ENCODE measurements at regions not wholly inside any gene's neighbourhood (a gene's known extent, or its start where the extent isn't known, plus 50 kb on each side); places are given as distances from the start of the nearest gene placed in this dataset.
"Not testable (repeated sequence)": the region's sequence is repeated elsewhere in the genome, so short reads cannot be mapped to it uniquely, and the experiment has no call there.

- H3K9me3 Mint-ChIP-seq; H3K36me3 Mint-ChIP-seq (ENCODE audit: low read depth); POLR2A ChIA-PET; H3K4me3 Mint-ChIP-seq; DNase-seq; CTCF ChIA-PET; H3K27ac Mint-ChIP-seq; H3K27me3 Mint-ChIP-seq; H3K4me1 Mint-ChIP-seq: not testable (repeated sequence)
Measured at GRCh38 chr3:82584861-82585260, 823.4 kb upstream of the GBE1 start.

- DNase-seq; POLR2A ChIA-PET; H3K27ac Mint-ChIP-seq; H3K4me1 Mint-ChIP-seq; H3K4me3 Mint-ChIP-seq; H3K27me3 Mint-ChIP-seq; H3K36me3 Mint-ChIP-seq (ENCODE audit: low read depth); H3K9me3 Mint-ChIP-seq; CTCF ChIA-PET: not testable (repeated sequence)
Measured at GRCh38 chr3:82584415-82584814, 823.0 kb upstream of the GBE1 start.

- Mint-ChIP-seq H3K36me3 (ENCODE audit: low read depth) (no peaks in the 10 kb centered on the region), H3K9me3 (no peaks in the 10 kb centered on the region), H3K27ac (no peak overlapping the region), H3K4me3 (no peak overlapping the region), H3K4me1 (no peaks in the 10 kb centered on the region), H3K27me3 (no peaks in the 10 kb centered on the region)
- DNase-seq = no peak
- ChIA-PET CTCF (no interaction called here), POLR2A (no interaction called here)
Measured at GRCh38 chr3:82581350-82581749, 819.9 kb upstream of the GBE1 start.

GRCh38 chr3:82572721-82573120 lies 811.3 kb upstream of the GBE1 start:
- ChIA-PET CTCF (no interaction called here), POLR2A (no interaction called here)
- Mint-ChIP-seq H3K27me3 (no peaks in the 10 kb centered on the region), H3K9me3 (peaks cover 2% of the 10 kb centered on the region), H3K4me3 (no peak overlapping the region), H3K4me1 (no peaks in the 10 kb centered on the region), H3K27ac (no peak overlapping the region), H3K36me3 (ENCODE audit: low read depth) (no peaks in the 10 kb centered on the region)
- DNase-seq = no peak

GRCh38 chr3:82568776-82569338 lies 807.4 kb upstream of the GBE1 start:
- Mint-ChIP-seq H3K4me3 (no peak overlapping the region), H3K27ac (no peak overlapping the region), H3K4me1 (no peaks in the 10 kb centered on the region), H3K27me3 (no peaks in the 10 kb centered on the region), H3K36me3 (ENCODE audit: low read depth) (no peaks in the 10 kb centered on the region), H3K9me3 (peaks cover 2% of the 10 kb centered on the region)
- CTCF ChIA-PET = no interaction called here
- POLR2A ChIA-PET = no interaction called here
- no peak for DNase-seq

GRCh38 chr3:82567029-82567600 lies 805.7 kb upstream of the GBE1 start:
- Mint-ChIP-seq H3K27ac (no peak overlapping the region), H3K4me3 (no peak overlapping the region), H3K4me1 (no peaks in the 10 kb centered on the region), H3K27me3 (no peaks in the 10 kb centered on the region), H3K36me3 (ENCODE audit: low read depth) (no peaks in the 10 kb centered on the region), H3K9me3 (peaks cover 4% of the 10 kb centered on the region)
- ChIA-PET POLR2A (no interaction called here), CTCF (no interaction called here)
- DNase-seq = no peak

- no peak overlapping the region for H3K27ac Mint-ChIP-seq
- no peak for DNase-seq
- H3K4me3 Mint-ChIP-seq = no peak overlapping the region
- no peaks in the 10 kb centered on the region for H3K36me3 Mint-ChIP-seq (ENCODE audit: low read depth)
- peaks cover 1% of the 10 kb centered on the region for H3K9me3 Mint-ChIP-seq
- CTCF ChIA-PET = no interaction called here
- no peaks in the 10 kb centered on the region for H3K4me1 Mint-ChIP-seq
- no peaks in the 10 kb centered on the region for H3K27me3 Mint-ChIP-seq
- POLR2A ChIA-PET = no interaction called here
Measured at GRCh38 chr3:82562896-82563295, 801.5 kb upstream of the GBE1 start.

GRCh38 chr3:82561784-82562183 lies 800.3 kb upstream of the GBE1 start:
- DNase-seq = no peak
- POLR2A ChIA-PET = no interaction called here
- H3K27ac Mint-ChIP-seq = no peak overlapping the region
- CTCF ChIA-PET = no interaction called here
- H3K4me1 Mint-ChIP-seq = no peaks in the 10 kb centered on the region
- H3K4me3 Mint-ChIP-seq = no peak overlapping the region
- no peaks in the 10 kb centered on the region for H3K36me3 Mint-ChIP-seq (ENCODE audit: low read depth)
- H3K27me3 Mint-ChIP-seq = no peaks in the 10 kb centered on the region
- H3K9me3 Mint-ChIP-seq = peaks cover 1% of the 10 kb centered on the region

GRCh38 chr3:82558081-82558480 lies 796.6 kb upstream of the GBE1 start:
- CTCF ChIA-PET = no interaction called here
- DNase-seq = no peak
- Mint-ChIP-seq H3K4me3 (no peak overlapping the region), H3K9me3 (peaks cover 1% of the 10 kb centered on the region), H3K4me1 (no peaks in the 10 kb centered on the region), H3K27ac (no peak overlapping the region), H3K27me3 (no peaks in the 10 kb centered on the region), H3K36me3 (ENCODE audit: low read depth) (no peaks in the 10 kb centered on the region)
- POLR2A ChIA-PET = no interaction called here

- ChIA-PET CTCF (no interaction called here), POLR2A (no interaction called here)
- Mint-ChIP-seq H3K4me1 (no peaks in the 10 kb centered on the region), H3K4me3 (no peak overlapping the region), H3K9me3 (peaks cover 4% of the 10 kb centered on the region), H3K36me3 (ENCODE audit: low read depth) (no peaks in the 10 kb centered on the region), H3K27me3 (no peaks in the 10 kb centered on the region), H3K27ac (no peak overlapping the region)
- DNase-seq = no peak
Measured at GRCh38 chr3:82556113-82556512, 794.7 kb upstream of the GBE1 start.

GRCh38 chr3:82542556-82542955 lies 781.1 kb upstream of the GBE1 start:
- DNase-seq; CTCF ChIA-PET; H3K27me3 Mint-ChIP-seq; H3K4me3 Mint-ChIP-seq; H3K9me3 Mint-ChIP-seq; H3K27ac Mint-ChIP-seq; POLR2A ChIA-PET; H3K36me3 Mint-ChIP-seq (ENCODE audit: low read depth); H3K4me1 Mint-ChIP-seq: not testable (repeated sequence)

GRCh38 chr3:82521657-82522056 lies 760.2 kb upstream of the GBE1 start:
- H3K27ac Mint-ChIP-seq = no peak overlapping the region
- CTCF ChIA-PET = no interaction called here
- no peak overlapping the region for H3K4me3 Mint-ChIP-seq
- POLR2A ChIA-PET = no interaction called here
- DNase-seq = no peak
- no peaks in the 10 kb centered on the region for H3K27me3 Mint-ChIP-seq
- peaks cover 13% of the 10 kb centered on the region for H3K9me3 Mint-ChIP-seq
- no peaks in the 10 kb centered on the region for H3K36me3 Mint-ChIP-seq (ENCODE audit: low read depth)
- H3K4me1 Mint-ChIP-seq = no peaks in the 10 kb centered on the region

GRCh38 chr3:82520846-82521245 lies 759.4 kb upstream of the GBE1 start:
- CTCF ChIA-PET = no interaction called here
- Mint-ChIP-seq H3K27me3 (no peaks in the 10 kb centered on the region), H3K36me3 (ENCODE audit: low read depth) (no peaks in the 10 kb centered on the region), H3K4me3 (no peak overlapping the region), H3K4me1 (no peaks in the 10 kb centered on the region), H3K9me3 (peaks cover 19% of the 10 kb centered on the region), H3K27ac (no peak overlapping the region)
- POLR2A ChIA-PET = no interaction called here
- no peak for DNase-seq

GRCh38 chr3:82509951-82510603 lies 748.6 kb upstream of the GBE1 start:
- CTCF ChIA-PET = no interaction called here
- POLR2A ChIA-PET = no interaction called here
- Mint-ChIP-seq H3K9me3 (peaks cover 5% of the 10 kb centered on the region), H3K4me3 (no peak overlapping the region), H3K4me1 (no peaks in the 10 kb centered on the region), H3K27me3 (no peaks in the 10 kb centered on the region), H3K27ac (no peak overlapping the region), H3K36me3 (ENCODE audit: low read depth) (no peaks in the 10 kb centered on the region)
- DNase-seq = no peak
